IMR-90 (cell line): ENCODE measurements at regions not wholly inside any gene's neighbourhood (a gene's known extent, or its start where the extent isn't known, plus 50 kb on each side); places are given as distances from the start of the nearest gene placed in this dataset.

Source experiments
- BHLHE40 ChIP-seq: fragments of 150-350 bp; IDR thresholded peaks from 2 replicates; pipeline ENCODE4 v1.6.1; 2016; ENCODE audit warnings: mild to moderate bottlenecking, low read depth, low read length
- CHD1 ChIP-seq: IDR thresholded peaks from 2 replicates; pipeline ENCODE4 v1.6.1; 2012; ENCODE audit warnings: low read depth, low read length, improper control_type of control experiment
- MAZ ChIP-seq: IDR thresholded peaks from 2 replicates; pipeline ENCODE4 v1.6.1; 2012; ENCODE audit warnings: low read depth, mild to moderate bottlenecking, low read length, improper control_type of control experiment, moderate library complexity, borderline replicate concordance
- MXI1 ChIP-seq: IDR thresholded peaks from 2 replicates; pipeline ENCODE4 v1.6.1; 2012; ENCODE audit warnings: low read depth, mild to moderate bottlenecking, low read length, moderate library complexity, borderline replicate concordance
- POLR2A ChIP-seq: IDR thresholded peaks from 2 replicates; pipeline ENCODE4 v1.6.1; 2012; ENCODE audit warnings: mild to moderate bottlenecking, low read depth, low read length
- RAD21 ChIP-seq: IDR thresholded peaks from 2 replicates; pipeline ENCODE4 v1.6.1; 2012; ENCODE audit warnings: low read length, improper control_type of control experiment
- SMC3 ChIP-seq: fragments of 150-350 bp; IDR thresholded peaks from 2 replicates; pipeline ENCODE4 v1.6.1; 2016; ENCODE audit warnings: low read depth, mild to moderate bottlenecking, antibody characterized with exemption, low read length, moderate library complexity
- TF ChIP-seq, protein P1 (sequence below): conservative IDR thresholded peaks from 2 replicates; pipeline ENCODE4 v1.5.1; 2012; ENCODE audit warnings: mild to moderate bottlenecking, low read depth, low read length, improper control_type of control experiment

- TF ChIP-seq, protein P1, sequence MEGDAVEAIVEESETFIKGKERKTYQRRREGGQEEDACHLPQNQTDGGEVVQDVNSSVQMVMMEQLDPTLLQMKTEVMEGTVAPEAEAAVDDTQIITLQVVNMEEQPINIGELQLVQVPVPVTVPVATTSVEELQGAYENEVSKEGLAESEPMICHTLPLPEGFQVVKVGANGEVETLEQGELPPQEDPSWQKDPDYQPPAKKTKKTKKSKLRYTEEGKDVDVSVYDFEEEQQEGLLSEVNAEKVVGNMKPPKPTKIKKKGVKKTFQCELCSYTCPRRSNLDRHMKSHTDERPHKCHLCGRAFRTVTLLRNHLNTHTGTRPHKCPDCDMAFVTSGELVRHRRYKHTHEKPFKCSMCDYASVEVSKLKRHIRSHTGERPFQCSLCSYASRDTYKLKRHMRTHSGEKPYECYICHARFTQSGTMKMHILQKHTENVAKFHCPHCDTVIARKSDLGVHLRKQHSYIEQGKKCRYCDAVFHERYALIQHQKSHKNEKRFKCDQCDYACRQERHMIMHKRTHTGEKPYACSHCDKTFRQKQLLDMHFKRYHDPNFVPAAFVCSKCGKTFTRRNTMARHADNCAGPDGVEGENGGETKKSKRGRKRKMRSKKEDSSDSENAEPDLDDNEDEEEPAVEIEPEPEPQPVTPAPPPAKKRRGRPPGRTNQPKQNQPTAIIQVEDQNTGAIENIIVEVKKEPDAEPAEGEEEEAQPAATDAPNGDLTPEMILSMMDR: no peak
- TF ChIP-seq MAZ: no peak
- TF ChIP-seq SMC3: no peak
- TF ChIP-seq BHLHE40: no peak
- TF ChIP-seq RAD21: no peak
- TF ChIP-seq CHD1: no peak
- no peak for TF ChIP-seq MXI1
- TF ChIP-seq POLR2A: no peak
Measured at GRCh38 chr2:6024784-6025183, 332.6 kb downstream of the SOX11 start.
